Activated naive CD4-positive, alpha-beta T cell treated with anti-CD3 and anti-CD28 coated beads, Interleukin-2, amount 50 U/mL, for 16 hours (primary cell): ENCODE measurements at regions not wholly inside any gene's neighbourhood (a gene's known extent, or its start where the extent isn't known, plus 50 kb on each side); places are given as distances from the start of the nearest gene placed in this dataset.
"Not testable (repeated sequence)": the region's sequence is repeated elsewhere in the genome, so short reads cannot be mapped to it uniquely, and the experiment has no call there.

ENCODE experiments used
- DNase-seq: peaks from one replicate; pipeline ENCODE4 v3.0.0-alpha.2; 2020

- DNase-seq: not testable (repeated sequence)
These were observed 1022.9 kb downstream of the RAPGEF2 start for GRCh38 chr4:160125576-160126287.

GRCh38 chr4:160127211-160127610 lies 1024.3 kb downstream of the RAPGEF2 start:
- no peak for DNase-seq

- DNase-seq: no peak
These were observed 1026.6 kb downstream of the RAPGEF2 start for GRCh38 chr4:160129439-160129838.

- DNase-seq: no peak
These were observed 1033.1 kb downstream of the RAPGEF2 start for GRCh38 chr4:160136021-160136420.

- no peak for DNase-seq
These were observed 1038.3 kb downstream of the RAPGEF2 start for GRCh38 chr4:160141206-160141605.

- no peak for DNase-seq
These were observed 1039.7 kb downstream of the RAPGEF2 start for GRCh38 chr4:160142579-160142978.

- no peak for DNase-seq
These were observed 1040.7 kb downstream of the RAPGEF2 start for GRCh38 chr4:160143574-160143973.

- DNase-seq: no peak
These were observed 1056.6 kb downstream of the RAPGEF2 start for GRCh38 chr4:160159457-160159856.

- no peak for DNase-seq
These were observed 1058.1 kb downstream of the RAPGEF2 start for GRCh38 chr4:160161026-160161425.

GRCh38 chr4:160175064-160175643 lies 1072.3 kb downstream of the RAPGEF2 start:
- DNase-seq: no peak

GRCh38 chr4:160180211-160180610 lies 1077.3 kb downstream of the RAPGEF2 start:
- DNase-seq: no peak

- DNase-seq: no peak
These were observed 1079.8 kb downstream of the RAPGEF2 start for GRCh38 chr4:160182727-160183126.

GRCh38 chr4:160184884-160185283 lies 1082.0 kb downstream of the RAPGEF2 start:
- no peak for DNase-seq

GRCh38 chr4:160193787-160194186 lies 1090.9 kb downstream of the RAPGEF2 start:
- no peak for DNase-seq

- no peak for DNase-seq
These were observed 1091.8 kb downstream of the RAPGEF2 start for GRCh38 chr4:160194716-160195115.

GRCh38 chr4:160202802-160203201 lies 1099.9 kb downstream of the RAPGEF2 start:
- no peak for DNase-seq

- DNase-seq: no peak
These were observed 1109.2 kb downstream of the RAPGEF2 start for GRCh38 chr4:160212078-160212477.

GRCh38 chr4:160213366-160213765 lies 1110.5 kb downstream of the RAPGEF2 start:
- no peak for DNase-seq

GRCh38 chr4:160217352-160217751 lies 1114.5 kb downstream of the RAPGEF2 start:
- DNase-seq: no peak

- DNase-seq: no peak
These were observed 1121.2 kb downstream of the RAPGEF2 start for GRCh38 chr4:160224049-160224448.

- no peak for DNase-seq
These were observed 1130.3 kb downstream of the RAPGEF2 start for GRCh38 chr4:160233141-160233540.

- no peak for DNase-seq
These were observed 1132.4 kb downstream of the RAPGEF2 start for GRCh38 chr4:160235285-160235684.

- no peak for DNase-seq
These were observed 1132.9 kb downstream of the RAPGEF2 start for GRCh38 chr4:160235771-160236170.

GRCh38 chr4:160238790-160239189 lies 1135.9 kb downstream of the RAPGEF2 start:
- DNase-seq: no peak
